GM10266 (cell line): ENCODE measurements at regions not wholly inside any gene's neighbourhood (a gene's known extent, or its start where the extent isn't known, plus 50 kb on each side); places are given as distances from the start of the nearest gene placed in this dataset.
A peak's percentile ranks its signal among the peaks of the same experiment; 100 is the strongest.

ENCODE experiments used
- DNase-seq: peaks from one replicate; pipeline ENCODE4 v3.0.0; 2012; ENCODE audit errors: extremely low spot score
- TF ChIP-seq, protein P1 (sequence below): IDR thresholded peaks from 2 replicates; pipeline ENCODE4 v1.5.1; 2012; ENCODE audit warnings: mild to moderate bottlenecking, low read depth; ENCODE audit not compliant: control insufficient read depth, insufficient read depth; ENCODE audit errors: missing control alignments

- no peak for DNase-seq
These were observed 70.4 kb upstream of the BACH1 start for GRCh38 chr21:29228306-29228705.

DNA sequence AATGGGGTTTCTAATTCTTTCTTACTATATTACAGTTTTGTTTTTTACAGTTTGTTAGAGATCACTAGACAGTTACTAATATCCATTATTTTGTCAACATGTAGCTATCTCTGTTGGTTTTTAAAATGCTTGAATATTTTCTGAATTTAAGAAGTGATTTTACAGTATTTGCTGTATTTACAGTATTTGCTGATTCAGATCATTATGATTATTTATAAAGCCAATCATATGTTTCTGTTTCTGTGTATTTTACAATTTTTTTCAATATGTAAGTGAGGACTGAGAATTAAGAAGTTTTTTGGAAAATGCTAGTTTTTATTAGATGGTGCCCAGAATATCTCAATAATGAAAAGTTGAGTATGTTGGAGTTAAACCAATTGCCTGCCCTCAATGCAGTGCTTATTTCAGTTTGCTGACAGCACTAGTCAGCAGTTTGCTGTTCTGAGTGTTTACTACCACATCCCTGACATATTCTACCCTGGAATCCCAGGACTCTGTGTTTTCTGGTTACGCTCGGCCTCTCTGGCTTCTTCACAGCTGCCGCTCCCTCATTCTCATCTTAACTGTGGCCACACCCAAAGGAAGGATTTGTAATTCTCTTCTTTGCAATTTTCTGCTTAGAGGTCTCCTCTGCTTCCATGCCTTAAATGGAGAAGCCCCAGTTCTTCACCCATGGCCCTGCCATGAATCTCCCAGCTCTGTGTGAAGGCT, 68.0 kb upstream of the BACH1 start:
- no peak for DNase-seq
- TF ChIP-seq, protein P1, sequence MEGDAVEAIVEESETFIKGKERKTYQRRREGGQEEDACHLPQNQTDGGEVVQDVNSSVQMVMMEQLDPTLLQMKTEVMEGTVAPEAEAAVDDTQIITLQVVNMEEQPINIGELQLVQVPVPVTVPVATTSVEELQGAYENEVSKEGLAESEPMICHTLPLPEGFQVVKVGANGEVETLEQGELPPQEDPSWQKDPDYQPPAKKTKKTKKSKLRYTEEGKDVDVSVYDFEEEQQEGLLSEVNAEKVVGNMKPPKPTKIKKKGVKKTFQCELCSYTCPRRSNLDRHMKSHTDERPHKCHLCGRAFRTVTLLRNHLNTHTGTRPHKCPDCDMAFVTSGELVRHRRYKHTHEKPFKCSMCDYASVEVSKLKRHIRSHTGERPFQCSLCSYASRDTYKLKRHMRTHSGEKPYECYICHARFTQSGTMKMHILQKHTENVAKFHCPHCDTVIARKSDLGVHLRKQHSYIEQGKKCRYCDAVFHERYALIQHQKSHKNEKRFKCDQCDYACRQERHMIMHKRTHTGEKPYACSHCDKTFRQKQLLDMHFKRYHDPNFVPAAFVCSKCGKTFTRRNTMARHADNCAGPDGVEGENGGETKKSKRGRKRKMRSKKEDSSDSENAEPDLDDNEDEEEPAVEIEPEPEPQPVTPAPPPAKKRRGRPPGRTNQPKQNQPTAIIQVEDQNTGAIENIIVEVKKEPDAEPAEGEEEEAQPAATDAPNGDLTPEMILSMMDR = no peak

More at GRCh38 chr21:29228306-29228705, 70.4 kb upstream of the BACH1 start:
- TF ChIP-seq, protein P1 = no peak

- DNase-seq = no peak
- TF ChIP-seq, protein P1 = no peak
These were observed 66.8 kb upstream of the BACH1 start for GRCh38 chr21:29231756-29232529.

GRCh38 chr21:29232530-29233255, 66.0 kb upstream of the BACH1 start:
- TF ChIP-seq, protein P1 = no peak
- DNase-seq = no peak

- TF ChIP-seq, protein P1 = peak; percentile 38
- no peak for DNase-seq
These were observed 65.5 kb upstream of the BACH1 start for GRCh38 chr21:29233256-29233546.

GRCh38 chr21:29233611-29234540, 64.8 kb upstream of the BACH1 start:
- TF ChIP-seq, protein P1 = no peak
- peak; percentile 35 for DNase-seq
